Bronchial epithelial cell (primary cell): ENCODE measurements at regions not wholly inside any gene's neighbourhood (a gene's known extent, or its start where the extent isn't known, plus 50 kb on each side); places are given as distances from the start of the nearest gene placed in this dataset.
"Not testable (repeated sequence)": the region's sequence is repeated elsewhere in the genome, so short reads cannot be mapped to it uniquely, and the experiment has no call there.

Experiments
- DNase-seq: peaks from one replicate; pipeline ENCODE4 v3.0.0-alpha.2; 2010; ENCODE audit warnings: low read depth
- FAIRE-seq: peaks from 2 replicates; lab custom pipeline; 2011; peaks lifted over from hg19 to GRCh38; lab: Jason Lieb, UNC
- H3K27me3 ChIP-seq: 2 replicates; pipeline ENCODE4 v1.5.1; 2011; ENCODE audit warnings: low read length; ENCODE audit not compliant: control insufficient read depth, insufficient read depth
- H3K36me3 ChIP-seq: 2 replicates; pipeline ENCODE4 v1.5.1; 2011; ENCODE audit warnings: low read length; ENCODE audit not compliant: control insufficient read depth, insufficient read depth
- H3K4me3 ChIP-seq: 2 replicates; pipeline ENCODE4 v1.5.1; 2011; ENCODE audit warnings: mild to moderate bottlenecking, low read depth, low read length, control low read depth
- CTCF ChIP-seq: IDR thresholded peaks from 2 replicates; pipeline ENCODE4 v1.5.1; 2011; ENCODE audit warnings: mild to moderate bottlenecking, moderate library complexity, low read length, control low read depth, inconsistent platforms; ENCODE audit not compliant: insufficient read depth, severe bottlenecking

- Histone ChIP-seq H3K27me3 (no peaks in the 10 kb centered on the region), H3K4me3 (no peak overlapping the region), H3K36me3 (no peaks in the 10 kb centered on the region)
- DNase-seq (no peak), FAIRE-seq (no peak)
- TF ChIP-seq CTCF, result no peak
These were observed 52.8 kb upstream of the IKZF1 start for GRCh38 chr7:50251765-50252164.

GRCh38 chr7:50246551-50246950 lies 58.0 kb upstream of the IKZF1 start:
- Histone ChIP-seq H3K36me3 (no peaks in the 10 kb centered on the region), H3K27me3 (no peaks in the 10 kb centered on the region), H3K4me3 (no peak overlapping the region)
- no peak for FAIRE-seq
- no peak for DNase-seq
- no peak for TF ChIP-seq CTCF

GRCh38 chr7:50242111-50242510 lies 62.4 kb upstream of the IKZF1 start:
- not testable (repeated sequence) for H3K4me3 ChIP-seq, DNase-seq, H3K36me3 ChIP-seq, H3K27me3 ChIP-seq, FAIRE-seq

- H3K27me3 ChIP-seq, DNase-seq, FAIRE-seq, H3K36me3 ChIP-seq, H3K4me3 ChIP-seq: not testable (repeated sequence)
These were observed 63.8 kb upstream of the IKZF1 start for GRCh38 chr7:50240699-50241098.

- no peak for DNase-seq
- no peaks in the 10 kb centered on the region for H3K27me3 ChIP-seq
- H3K36me3 ChIP-seq, result no peaks in the 10 kb centered on the region
- H3K4me3 ChIP-seq, result no peak overlapping the region
- FAIRE-seq, result no peak
- TF ChIP-seq CTCF, result no peak
These were observed 74.6 kb upstream of the IKZF1 start for GRCh38 chr7:50229964-50230363.

- Histone ChIP-seq H3K27me3 (no peaks in the 10 kb centered on the region), H3K4me3 (no peak overlapping the region), H3K36me3 (no peaks in the 10 kb centered on the region)
- DNase-seq (no peak), FAIRE-seq (no peak)
- TF ChIP-seq CTCF, result no peak
These were observed 76.4 kb upstream of the IKZF1 start for GRCh38 chr7:50228148-50228547.

- Histone ChIP-seq H3K36me3 (no peaks in the 10 kb centered on the region), H3K4me3 (no peak overlapping the region), H3K27me3 (no peaks in the 10 kb centered on the region)
- no peak for TF ChIP-seq CTCF
- FAIRE-seq (no peak), DNase-seq (no peak)
These were observed 76.8 kb upstream of the IKZF1 start for GRCh38 chr7:50227726-50228125.
